OCI-LY1 (cell line): ENCODE measurements at regions not wholly inside any gene's neighbourhood (a gene's known extent, or its start where the extent isn't known, plus 50 kb on each side); places are given as distances from the start of the nearest gene placed in this dataset.

Source experiments
- EZH2 ChIP-seq: fragments of 200-600 bp; sonication (generic), shearing (Covaris generic); IDR thresholded peaks from 2 replicates; pipeline ENCODE4 v1.8.0; 2017; ENCODE audit warnings: borderline replicate concordance, mixed run types, mild to moderate bottlenecking, antibody characterized with exemption, low read length, moderate library complexity, mixed read lengths
- TF ChIP-seq, protein P1 (sequence below): fragments of 200-600 bp; sonication (generic), shearing (Covaris generic); IDR thresholded peaks from 2 replicates; pipeline ENCODE4 v1.5.1; 2017; ENCODE audit warnings: mild to moderate bottlenecking, antibody characterized with exemption, low read length, moderate library complexity, mixed read lengths

DNA sequence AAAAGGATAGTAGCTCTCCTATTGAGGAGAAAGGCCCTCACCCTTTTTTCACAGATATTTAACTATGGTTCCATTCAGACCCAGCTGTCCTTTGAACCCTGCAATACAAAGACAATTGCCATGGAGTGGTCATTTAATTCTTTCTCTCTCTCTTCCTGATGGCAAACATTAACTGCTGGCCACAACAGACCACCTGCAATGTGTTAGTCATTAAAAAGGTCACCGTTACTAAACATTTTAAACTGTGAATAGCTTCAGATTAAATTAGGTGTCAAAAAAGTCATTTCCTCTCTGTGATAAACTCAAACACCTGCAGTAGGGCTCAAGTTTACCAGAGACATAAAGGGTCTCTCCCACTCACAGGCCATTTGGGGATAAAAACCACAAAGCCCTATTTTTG, 697.2 kb downstream of the TOX3 start:
- no peak for TF ChIP-seq EZH2
- TF ChIP-seq, protein P1, sequence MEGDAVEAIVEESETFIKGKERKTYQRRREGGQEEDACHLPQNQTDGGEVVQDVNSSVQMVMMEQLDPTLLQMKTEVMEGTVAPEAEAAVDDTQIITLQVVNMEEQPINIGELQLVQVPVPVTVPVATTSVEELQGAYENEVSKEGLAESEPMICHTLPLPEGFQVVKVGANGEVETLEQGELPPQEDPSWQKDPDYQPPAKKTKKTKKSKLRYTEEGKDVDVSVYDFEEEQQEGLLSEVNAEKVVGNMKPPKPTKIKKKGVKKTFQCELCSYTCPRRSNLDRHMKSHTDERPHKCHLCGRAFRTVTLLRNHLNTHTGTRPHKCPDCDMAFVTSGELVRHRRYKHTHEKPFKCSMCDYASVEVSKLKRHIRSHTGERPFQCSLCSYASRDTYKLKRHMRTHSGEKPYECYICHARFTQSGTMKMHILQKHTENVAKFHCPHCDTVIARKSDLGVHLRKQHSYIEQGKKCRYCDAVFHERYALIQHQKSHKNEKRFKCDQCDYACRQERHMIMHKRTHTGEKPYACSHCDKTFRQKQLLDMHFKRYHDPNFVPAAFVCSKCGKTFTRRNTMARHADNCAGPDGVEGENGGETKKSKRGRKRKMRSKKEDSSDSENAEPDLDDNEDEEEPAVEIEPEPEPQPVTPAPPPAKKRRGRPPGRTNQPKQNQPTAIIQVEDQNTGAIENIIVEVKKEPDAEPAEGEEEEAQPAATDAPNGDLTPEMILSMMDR = no peak
